NCI-H146 (cell line): ENCODE measurements at regions not wholly inside any gene's neighbourhood (a gene's known extent, or its start where the extent isn't known, plus 50 kb on each side); places are given as distances from the start of the nearest gene placed in this dataset.
"Not testable (repeated sequence)": the region's sequence is repeated elsewhere in the genome, so short reads cannot be mapped to it uniquely, and the experiment has no call there.

Experiments
- DNase-seq: peaks from one replicate; lab custom pipeline; 2025; lab: John Stamatoyannopoulos, UW

- DNase-seq = no peak
Measured at GRCh38 chr10:44745920-44746319, 165.2 kb upstream of the TMEM72 start.

- DNase-seq = no peak
Measured at GRCh38 chr10:44747593-44748172, 163.5 kb upstream of the TMEM72 start.

GRCh38 chr10:44749151-44749550 is 162.0 kb upstream of the TMEM72 start:
- no peak for DNase-seq

DNA sequence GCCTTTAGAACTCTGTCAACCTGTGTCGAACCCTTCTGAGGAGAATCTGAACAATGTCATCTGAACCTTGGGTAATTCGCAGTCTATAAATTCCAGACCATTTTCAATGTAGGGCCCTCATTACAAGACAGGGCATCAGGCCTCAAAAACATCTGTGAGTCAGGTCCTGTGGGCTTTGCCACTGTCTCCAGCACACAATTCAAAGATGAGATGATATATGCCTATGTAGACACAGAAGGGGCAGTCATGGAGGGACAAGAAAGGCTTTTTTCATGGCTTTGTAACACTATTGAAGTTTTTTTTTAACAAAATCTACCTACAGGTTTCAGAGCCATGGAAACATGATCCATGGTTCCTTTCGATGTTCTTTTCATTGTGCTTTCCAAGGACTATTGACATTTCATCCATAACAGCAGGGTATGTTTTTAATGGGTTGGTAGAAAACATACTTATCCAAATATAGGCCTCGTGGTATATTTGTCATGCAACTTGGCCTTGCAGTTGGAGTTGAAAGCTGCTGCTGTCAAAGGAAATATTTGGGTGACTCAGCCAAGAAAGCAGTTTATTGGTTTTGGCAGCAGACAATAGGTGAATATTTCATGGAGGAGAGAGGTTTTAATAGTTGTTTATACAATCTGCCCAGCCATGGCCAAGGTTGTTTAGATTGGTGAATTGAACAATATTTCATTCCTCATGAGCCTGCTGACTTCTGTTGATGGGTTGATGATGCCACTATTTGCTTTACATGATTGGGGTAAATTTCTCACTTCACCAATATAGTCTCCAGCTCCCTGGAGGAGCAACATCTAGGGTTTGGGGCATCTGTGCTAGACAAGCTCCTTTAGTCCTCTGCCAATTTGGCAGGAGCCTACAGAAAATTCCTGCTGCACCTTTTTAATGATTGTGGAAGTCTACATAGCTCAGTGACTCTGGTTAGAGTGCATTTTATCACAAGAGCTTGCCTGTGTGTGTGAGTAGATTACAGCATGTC is 158.4 kb upstream of the TMEM72 start:
- DNase-seq = no peak

DNA sequence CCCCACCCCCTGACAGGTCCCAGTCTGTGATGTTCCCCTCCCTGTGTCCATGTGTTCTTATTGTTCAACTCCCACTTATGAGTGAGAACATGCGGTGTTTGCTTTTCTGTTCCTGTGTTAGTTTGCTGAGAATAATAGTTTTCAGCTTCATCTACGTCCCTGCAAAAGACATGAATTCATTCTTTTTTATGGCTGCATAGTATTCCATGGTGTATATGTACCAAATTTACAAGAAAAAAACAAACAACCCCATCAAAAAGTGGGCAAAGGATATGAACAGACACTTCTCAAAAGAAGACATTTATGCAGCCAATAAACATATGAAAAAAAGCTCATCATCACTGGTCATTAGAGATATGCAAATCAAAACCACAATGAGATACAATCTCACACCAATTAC is 156.8 kb upstream of the TMEM72 start:
- DNase-seq = not testable (repeated sequence)

GRCh38 chr10:44755481-44755880 is 155.7 kb upstream of the TMEM72 start:
- DNase-seq = no peak

GRCh38 chr10:44756216-44756615 is 154.9 kb upstream of the TMEM72 start:
- no peak for DNase-seq

- no peak for DNase-seq
Measured at GRCh38 chr10:44757551-44758205, 153.5 kb upstream of the TMEM72 start.

DNA sequence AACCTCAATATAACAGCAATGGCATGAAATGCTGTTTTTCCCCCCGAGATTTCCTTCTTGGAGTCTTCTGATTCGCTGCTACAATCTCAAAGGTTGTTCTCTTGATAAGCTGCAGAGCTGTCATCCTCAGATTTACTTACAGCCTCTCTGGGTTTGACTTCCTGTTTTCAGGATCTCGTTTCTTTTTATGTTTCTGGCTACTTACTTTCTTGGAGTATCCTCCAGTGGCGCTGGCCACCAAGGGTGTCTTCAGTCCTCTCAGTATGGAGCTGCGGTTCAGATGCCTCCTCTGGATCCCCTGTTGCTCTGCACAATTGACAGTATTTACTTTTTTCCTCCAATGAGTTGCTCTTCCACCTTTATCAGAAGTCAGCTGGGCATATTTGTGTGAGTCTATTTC is 152.0 kb upstream of the TMEM72 start:
- DNase-seq = no peak

DNA sequence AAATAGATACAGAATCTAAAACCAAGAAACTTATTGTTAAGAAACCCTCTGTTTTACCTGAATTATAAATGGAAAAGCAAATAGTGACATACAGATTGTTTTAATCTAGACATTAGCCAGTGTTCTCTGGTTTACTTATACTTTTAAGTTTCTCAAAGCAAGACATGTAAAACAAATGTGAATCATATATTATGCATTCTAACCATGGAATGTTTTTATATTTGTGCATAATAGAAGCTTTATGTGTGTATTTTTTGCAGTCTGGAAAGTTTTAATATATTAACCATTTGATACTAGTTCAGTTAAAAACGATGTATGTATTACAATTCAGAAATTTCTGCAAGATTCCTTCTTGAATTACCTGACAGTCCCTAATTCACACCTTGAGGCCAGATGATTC is 150.6 kb upstream of the TMEM72 start:
- DNase-seq = no peak

GRCh38 chr10:44761076-44761475 is 150.1 kb upstream of the TMEM72 start:
- DNase-seq = no peak

DNA sequence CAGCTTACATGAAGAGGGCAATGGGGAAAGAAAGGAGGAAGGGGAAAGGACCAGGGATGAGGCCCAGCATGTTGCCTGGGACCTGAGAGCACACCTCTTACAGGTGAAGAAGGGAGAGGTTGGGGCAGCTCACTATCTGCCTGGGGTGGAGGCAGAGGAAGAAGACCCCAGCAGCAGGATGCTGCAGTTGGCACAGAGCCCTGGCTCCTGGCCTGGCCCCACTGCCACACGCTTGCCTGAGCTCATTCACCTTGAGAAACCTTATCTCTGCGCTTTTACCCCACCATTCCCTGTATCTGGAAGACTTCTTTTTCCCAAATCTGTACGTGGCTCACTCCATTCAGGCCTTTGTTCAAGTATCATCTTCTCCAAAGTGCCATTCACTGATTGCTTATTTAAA is 147.8 kb upstream of the TMEM72 start:
- DNase-seq = no peak

- no peak for DNase-seq
Measured at GRCh38 chr10:44765299-44765698, 145.8 kb upstream of the TMEM72 start.

- no peak for DNase-seq
Measured at GRCh38 chr10:44766631-44767030, 144.5 kb upstream of the TMEM72 start.

GRCh38 chr10:44769450-44769849 is 141.7 kb upstream of the TMEM72 start:
- no peak for DNase-seq

DNA sequence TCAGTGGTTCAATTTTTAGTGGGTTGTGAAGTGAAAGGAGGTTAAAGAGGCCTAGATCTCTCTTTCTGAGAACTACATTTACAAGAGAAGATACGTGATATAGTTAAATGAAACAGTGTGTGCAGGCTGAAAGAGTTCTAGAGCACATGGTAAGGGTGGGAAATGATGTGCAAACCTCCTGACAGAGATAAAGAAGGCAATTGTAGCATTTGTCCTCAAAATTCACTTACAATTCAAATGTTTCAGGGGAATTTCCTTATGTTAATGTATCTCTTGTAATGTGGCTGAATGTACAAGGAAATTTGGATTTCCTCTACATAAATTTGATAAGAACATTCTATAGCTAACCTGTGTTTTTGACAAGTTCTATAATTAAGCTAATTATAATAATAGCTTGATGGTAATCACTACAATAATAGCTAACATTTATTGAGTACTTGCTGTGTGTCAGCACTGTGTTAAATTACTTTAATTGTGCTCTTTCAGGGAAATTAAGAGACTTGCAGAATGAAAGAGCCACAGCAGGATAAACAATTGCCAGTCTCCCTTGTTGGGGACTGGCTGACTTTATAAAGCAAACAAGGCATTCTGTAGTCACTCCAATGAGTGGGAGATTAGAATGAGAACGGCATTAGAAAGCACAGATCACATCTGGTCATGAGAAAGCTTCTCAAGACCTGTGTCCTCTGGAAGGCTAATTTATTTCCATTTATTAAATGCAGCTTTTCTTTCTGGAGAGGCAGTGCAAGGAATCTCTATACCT is 139.7 kb upstream of the TMEM72 start:
- peak; percentile 21 for DNase-seq

GRCh38 chr10:44773565-44773964 is 137.6 kb upstream of the TMEM72 start:
- DNase-seq = no peak

- no peak for DNase-seq
Measured at GRCh38 chr10:44774676-44775401, 136.3 kb upstream of the TMEM72 start.

DNA sequence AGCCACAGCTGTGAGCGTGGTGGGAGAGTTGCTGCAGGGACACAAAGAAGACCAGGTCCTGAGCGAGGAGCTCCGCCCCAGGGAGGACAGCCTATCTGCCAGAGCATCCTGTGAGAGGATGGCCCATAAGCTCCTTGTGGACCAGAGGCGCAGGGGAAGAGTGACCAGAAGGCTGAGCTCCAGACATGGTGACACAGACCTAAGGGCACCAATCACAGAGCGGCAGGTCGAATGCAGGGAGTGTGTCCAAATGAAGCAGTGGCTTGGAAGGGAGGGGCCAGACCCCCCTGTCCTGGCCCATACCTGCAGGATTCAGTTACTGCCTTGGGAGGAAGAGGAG is 135.8 kb upstream of the TMEM72 start:
- no peak for DNase-seq

DNA sequence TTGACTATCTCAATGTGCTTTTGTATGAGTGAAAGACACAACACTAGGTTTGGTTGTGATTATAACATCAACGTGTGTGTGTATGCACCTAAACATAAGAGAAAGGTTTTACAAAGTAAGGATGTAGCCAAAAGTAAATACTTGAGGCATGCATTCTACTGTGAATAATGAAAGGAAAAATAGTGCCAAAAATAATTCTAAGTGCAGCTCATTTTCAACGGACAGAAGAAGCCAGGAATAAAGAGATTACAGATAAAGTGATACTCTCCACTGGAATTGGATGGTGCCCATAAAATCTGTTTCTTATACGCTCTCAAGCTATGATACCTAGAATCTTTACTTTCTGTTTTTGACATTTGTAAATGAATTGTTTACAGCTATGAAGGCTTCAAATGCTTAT is 135.0 kb upstream of the TMEM72 start:
- no peak for DNase-seq

DNA sequence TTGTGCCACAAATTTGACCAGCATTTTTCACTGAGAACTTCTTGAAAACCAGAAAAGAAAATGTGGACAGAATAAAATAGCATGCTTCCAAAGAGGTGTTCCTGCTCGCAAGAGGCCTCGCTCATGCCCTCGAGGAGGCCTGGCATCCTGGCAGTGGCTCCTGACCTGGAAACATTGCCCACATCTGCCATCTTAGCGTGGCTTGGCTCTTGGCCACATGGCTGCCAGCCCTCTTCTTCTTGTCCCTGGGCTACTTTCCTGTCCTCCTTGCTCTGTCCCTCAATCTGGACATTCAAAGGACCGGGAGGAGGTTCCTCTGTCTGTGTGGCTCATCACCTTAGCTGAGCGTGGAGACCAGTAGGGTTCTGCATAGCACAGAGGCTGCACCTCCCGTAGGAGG is 131.6 kb upstream of the TMEM72 start:
- no peak for DNase-seq

GRCh38 chr10:44780426-44780825 is 130.7 kb upstream of the TMEM72 start:
- no peak for DNase-seq
